ENCODE measurements at regions not wholly inside any gene's neighbourhood (a gene's known extent, or its start where the extent isn't known, plus 50 kb on each side); places are given as distances from the start of the nearest gene placed in this dataset.

GRCh38 chr1:224801844-224802490, 127.5 kb upstream of the DNAH14 start:
- Histone ChIP-seq H4K20me1 (ENCODE audit: insufficient read depth) (no peaks in the 10 kb centered on the region), H3K79me2 (ENCODE audit: insufficient read depth, low read depth) (no peaks in the 10 kb centered on the region), H2AFZ (ENCODE audit: low read depth) (no peak overlapping the region), H3K4me2 (no peak overlapping the region), H3K9ac (no peak overlapping the region), H3K4me1 (ENCODE audit: low read depth, poor library complexity, severe bottlenecking) (no peaks in the 10 kb centered on the region), H3K4me3 (IDR thresholded peaks at IDR 0.05; ENCODE audit: insufficient read depth, low read depth, low read length) (no peak overlapping the region), H3K27ac (no peak overlapping the region), H3K27me3 (ENCODE audit: insufficient read depth, low read depth) (no peaks in the 10 kb centered on the region), H3K36me3 (ENCODE audit: insufficient read depth) (no peaks in the 10 kb centered on the region)
- TF ChIP-seq CTCF (conservative IDR thresholded peaks at IDR 0.05; ENCODE audit: low read depth, low read length), result no peak

- no peaks in the 10 kb centered on the region for H3K36me3 ChIP-seq (ENCODE audit: insufficient read depth)
- H3K27ac ChIP-seq, result no peak overlapping the region
- H3K79me2 ChIP-seq (ENCODE audit: insufficient read depth, low read depth), result no peaks in the 10 kb centered on the region
- no peaks in the 10 kb centered on the region for H3K4me1 ChIP-seq (ENCODE audit: low read depth, poor library complexity, severe bottlenecking)
- H3K9ac ChIP-seq, result no peak overlapping the region
- H3K4me3 ChIP-seq (IDR thresholded peaks at IDR 0.05; ENCODE audit: insufficient read depth, low read depth, low read length), result no peak overlapping the region
- H3K4me2 ChIP-seq, result no peak overlapping the region
- TF ChIP-seq CTCF (conservative IDR thresholded peaks at IDR 0.05; ENCODE audit: low read depth, low read length), result no peak
- H2AFZ ChIP-seq (ENCODE audit: low read depth), result no peak overlapping the region
- no peaks in the 10 kb centered on the region for H3K27me3 ChIP-seq (ENCODE audit: insufficient read depth, low read depth)
- no peaks in the 10 kb centered on the region for H4K20me1 ChIP-seq (ENCODE audit: insufficient read depth)
These were observed 126.9 kb upstream of the DNAH14 start for GRCh38 chr1:224802617-224803016.

- no peak overlapping the region for H3K9ac ChIP-seq
- H4K20me1 ChIP-seq (ENCODE audit: insufficient read depth), result no peaks in the 10 kb centered on the region
- no peaks in the 10 kb centered on the region for H3K36me3 ChIP-seq (ENCODE audit: insufficient read depth)
- H3K4me1 ChIP-seq (ENCODE audit: low read depth, poor library complexity, severe bottlenecking), result no peaks in the 10 kb centered on the region
- no peak overlapping the region for H2AFZ ChIP-seq (ENCODE audit: low read depth)
- no peak overlapping the region for H3K4me3 ChIP-seq (IDR thresholded peaks at IDR 0.05; ENCODE audit: insufficient read depth, low read depth, low read length)
- no peaks in the 10 kb centered on the region for H3K79me2 ChIP-seq (ENCODE audit: insufficient read depth, low read depth)
- H3K4me2 ChIP-seq, result no peak overlapping the region
- H3K27me3 ChIP-seq (ENCODE audit: insufficient read depth, low read depth), result no peaks in the 10 kb centered on the region
- no peak for TF ChIP-seq CTCF (conservative IDR thresholded peaks at IDR 0.05; ENCODE audit: low read depth, low read length)
- H3K27ac ChIP-seq, result no peak overlapping the region
These were observed 125.3 kb upstream of the DNAH14 start for GRCh38 chr1:224804220-224804619.

- no peak overlapping the region for H3K4me3 ChIP-seq (IDR thresholded peaks at IDR 0.05; ENCODE audit: insufficient read depth, low read depth, low read length)
- H3K4me1 ChIP-seq (ENCODE audit: low read depth, poor library complexity, severe bottlenecking), result no peaks in the 10 kb centered on the region
- H4K20me1 ChIP-seq (ENCODE audit: insufficient read depth), result no peaks in the 10 kb centered on the region
- H3K9ac ChIP-seq, result no peak overlapping the region
- no peak overlapping the region for H3K4me2 ChIP-seq
- no peak for TF ChIP-seq CTCF (conservative IDR thresholded peaks at IDR 0.05; ENCODE audit: low read depth, low read length)
- no peaks in the 10 kb centered on the region for H3K27me3 ChIP-seq (ENCODE audit: insufficient read depth, low read depth)
- H3K27ac ChIP-seq, result no peak overlapping the region
- H3K79me2 ChIP-seq (ENCODE audit: insufficient read depth, low read depth), result no peaks in the 10 kb centered on the region
- no peaks in the 10 kb centered on the region for H3K36me3 ChIP-seq (ENCODE audit: insufficient read depth)
- no peak overlapping the region for H2AFZ ChIP-seq (ENCODE audit: low read depth)
These were observed 123.6 kb upstream of the DNAH14 start for GRCh38 chr1:224805889-224806288.
